ENCODE measurements at regions not wholly inside any gene's neighbourhood (a gene's known extent, or its start where the extent isn't known, plus 50 kb on each side); places are given as distances from the start of the nearest gene placed in this dataset.

DNA sequence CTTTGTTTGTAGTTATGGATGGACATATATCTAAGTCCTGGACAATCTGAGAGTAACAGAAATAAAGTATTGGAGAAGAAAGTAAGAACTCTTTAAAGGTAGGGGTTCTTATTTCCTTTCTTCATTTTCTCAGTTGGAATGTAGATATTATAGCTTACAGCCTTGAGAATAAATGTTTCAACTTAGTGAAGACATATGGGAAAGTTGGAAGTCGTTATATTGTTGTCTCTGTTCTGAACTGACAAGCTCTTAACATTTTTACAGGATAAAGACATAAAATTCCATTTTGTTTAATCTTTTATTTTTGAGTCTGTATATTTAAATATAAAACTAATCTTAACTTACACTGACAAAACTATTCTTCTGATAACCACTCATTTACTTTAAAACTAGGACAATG, 2187.5 kb upstream of the ACO1 start:
- no peaks in the 10 kb centered on the region for H4K20me1 ChIP-seq (replicated peaks in 1 of 2; ENCODE audit: control insufficient read depth in 1 of 2, insufficient read depth in 2 of 2, low read length in 2 of 2)
- ChIA-PET POLR2A (ENCODE audit: partially characterized antibody) (no interaction called here), CTCF (ENCODE audit: partially characterized antibody) (no interaction called here)
- H3K9ac ChIP-seq (replicated peaks in 1 of 4; ENCODE audit: extremely low read depth in 1 of 4, low read depth in 3 of 4, low read length in 3 of 4), result no peak overlapping the region
- H3K79me2 ChIP-seq (ENCODE audit: control insufficient read depth in 1 of 2, insufficient read depth in 2 of 2, low read length in 2 of 2), result no peaks in the 10 kb centered on the region
- no peak overlapping the region for H2BK12ac ChIP-seq (ENCODE audit: low read depth, low read length)
- H2BK5ac ChIP-seq (ENCODE audit: low read depth, low read length), result no peak overlapping the region
- H3K14ac ChIP-seq (ENCODE audit: insufficient read length), result no peak overlapping the region
- no peak overlapping the region for H4K91ac ChIP-seq (replicated peaks; ENCODE audit: insufficient read length, low read length)
- no peak overlapping the region for H3K27ac ChIP-seq (ENCODE audit: low read depth, low read length)
- 89% methylated on average over 1 of the region's 1 CpG; no CpG with 5 or more reads in 1 of the 2 experiments for WGBS, 2 experiments (ENCODE audit: extremely low coverage in 1 of 2, insufficient coverage in 1 of 2, insufficient read length in 1 of 2, insufficient replicate concordance in 2 of 2, low coverage in 1 of 2, low lambda C conversion rate in 2 of 2, missing lambda C conversion rate in 1 of 2)
- H3K4ac ChIP-seq (replicated peaks; ENCODE audit: insufficient read length, low read depth, low read length), result no peak overlapping the region
- H3K18ac ChIP-seq (ENCODE audit: extremely low read depth, low read length), result no peak overlapping the region
- H3K4me3 ChIP-seq (ENCODE audit: extremely low read depth in 1 of 4, insufficient read depth in 2 of 4, low read depth in 3 of 4, low read length in 4 of 4), result no peak overlapping the region
- H3K56ac ChIP-seq (replicated peaks; ENCODE audit: insufficient read length, low read depth, low read length), result no peak overlapping the region
- H3K79me1 ChIP-seq (ENCODE audit: low read depth, low read length), result no peaks in the 10 kb centered on the region
- no peak for FAIRE-seq
- no peak overlapping the region for H2AK5ac ChIP-seq (ENCODE audit: low read depth, low read length)
- TF ChIP-seq SAP30 (IDR thresholded peaks at IDR 0.05; ENCODE audit: insufficient read depth, insufficient replicate concordance, low read length), result no peak
- TF ChIP-seq FOSL1 (IDR thresholded peaks at IDR 0.05; ENCODE audit: insufficient read depth, low read depth, low read length), result no peak
- no peak overlapping the region for H2BK120ac ChIP-seq (replicated peaks; ENCODE audit: low read depth, low read length)
- peaks cover 0 to 5% (median 0%) of the 10 kb centered on the region in 4 experiments; a peak in 1 of 8 replicates for H3K36me3 ChIP-seq (ENCODE audit: control insufficient read depth in 2 of 4, insufficient read depth in 4 of 4, low read length in 3 of 4)
- no peak overlapping the region for H3K23ac ChIP-seq (ENCODE audit: insufficient read length)
- no peak overlapping the region for H3K4me2 ChIP-seq (ENCODE audit: insufficient read depth in 1 of 2, low read depth in 2 of 2, low read length in 2 of 2)
- no peak for DNase-seq (ENCODE audit: low read depth in 1 of 2, low spot score in 2 of 2)
- H2AFZ ChIP-seq (ENCODE audit: low read length), result no peak overlapping the region
- no peak overlapping the region for H2BK20ac ChIP-seq (ENCODE audit: low read length)
- no peaks in the 10 kb centered on the region for H3K4me1 ChIP-seq (replicated peaks in 1 of 4; ENCODE audit: control insufficient read depth in 3 of 4, insufficient read depth in 4 of 4, low read length in 3 of 4)
- H4K5ac ChIP-seq (ENCODE audit: insufficient read length, low read depth, low read length), result no peak overlapping the region
- no peaks in the 10 kb centered on the region for H3K23me2 ChIP-seq (ENCODE audit: low read depth, low read length)
- no peaks in the 10 kb centered on the region for H3K27me3 ChIP-seq (replicated peaks in 1 of 4; ENCODE audit: control insufficient read depth in 3 of 4, extremely low read depth in 1 of 4, insufficient read depth in 3 of 4, low read length in 3 of 4)
- peaks cover 12 to 13% of the 10 kb centered on the region in 2 experiments; a peak in 3 of 4 replicates for H3K9me3 ChIP-seq (ENCODE audit: insufficient read depth in 2 of 2, low read depth in 1 of 2, low read length in 1 of 2)
- no peak overlapping the region for H4K8ac ChIP-seq (ENCODE audit: extremely low read depth, insufficient read depth, low read length)
- no peak overlapping the region for H2BK15ac ChIP-seq (ENCODE audit: low read length)
